Prostate gland (tissue), 2 donors: ENCODE measurements at regions not wholly inside any gene's neighbourhood (a gene's known extent, or its start where the extent isn't known, plus 50 kb on each side); places are given as distances from the start of the nearest gene placed in this dataset.
"Not testable (repeated sequence)": the region's sequence is repeated elsewhere in the genome, so short reads cannot be mapped to it uniquely, and the experiment has no call there.

ENCODE experiments used
- DNase-seq: peaks from one replicate; pipeline ENCODE4 v3.0.0-alpha.2; 2019; ENCODE audit warnings: low spot score
- H3K27ac ChIP-seq, 2 donors: fragments of 200-600 bp; sonication (generic); 2 replicates each; pipeline ENCODE4 v1.5.1; 2017 to 2019
- H3K27me3 ChIP-seq: fragments of 200-600 bp; sonication (generic); replicated peaks from 2 replicates; pipeline ENCODE4 v1.5.1; 2019; ENCODE audit not compliant: insufficient read depth
- H3K36me3 ChIP-seq, 2 donors: fragments of 200-600 bp; sonication (generic); 1 replicate in 1 of 2; 2 replicates in 1 of 2; pipeline versions ENCODE4 v1.5.1 to v1.8.1; 2017 to 2019
- H3K4me1 ChIP-seq: fragments of 200-600 bp; sonication (generic); replicated peaks from 2 replicates; pipeline ENCODE4 v1.5.1; 2019
- H3K4me3 ChIP-seq, 2 donors: fragments of 200-600 bp; sonication (generic); 2 replicates each; pipeline ENCODE4 v1.5.1; 2017 to 2019
- H3K9me3 ChIP-seq: fragments of 200-600 bp; sonication (generic); 2 replicates; pipeline ENCODE4 v1.5.1; 2017
- POLR2A ChIP-seq: fragments of 450-650 bp; IDR thresholded peaks from one replicate; pipeline ENCODE4 v1.6.1; 2016; ENCODE audit warnings: antibody characterized with exemption, mild to moderate bottlenecking
- POLR2AphosphoS5 ChIP-seq: sonication (generic); formaldehyde crosslinking; IDR thresholded peaks from one replicate; pipeline ENCODE4 v1.6.1; 2017; ENCODE audit warnings: antibody characterized with exemption
- WGBS: methylation state at CpG from one replicate; pipeline ENCODE4 v1.1.5; 2018; 5-methylcytosine and 5-hydroxymethylcytosine counted together
- intact Hi-C: fragments of 100-400 bp; cut with DNase I; formaldehyde crosslinking; loops from one replicate; pipeline ENCODE4 v1.14.2; 2022
- TF ChIP-seq, protein P1 (sequence below), 4 experiments: fragments of 200-600 bp in 2 of 4; fragments of 450-650 bp in 2 of 4; sonication (generic) in 2 of 4; IDR thresholded peaks; 1 replicate in 3 of 4; 2 replicates in 1 of 4; pipeline ENCODE4 v1.5.1; 2016 to 2019; ENCODE audit warnings: antibody characterized with exemption in 4 of 4, mild to moderate bottlenecking in 2 of 4, moderate library complexity in 2 of 4

DNA sequence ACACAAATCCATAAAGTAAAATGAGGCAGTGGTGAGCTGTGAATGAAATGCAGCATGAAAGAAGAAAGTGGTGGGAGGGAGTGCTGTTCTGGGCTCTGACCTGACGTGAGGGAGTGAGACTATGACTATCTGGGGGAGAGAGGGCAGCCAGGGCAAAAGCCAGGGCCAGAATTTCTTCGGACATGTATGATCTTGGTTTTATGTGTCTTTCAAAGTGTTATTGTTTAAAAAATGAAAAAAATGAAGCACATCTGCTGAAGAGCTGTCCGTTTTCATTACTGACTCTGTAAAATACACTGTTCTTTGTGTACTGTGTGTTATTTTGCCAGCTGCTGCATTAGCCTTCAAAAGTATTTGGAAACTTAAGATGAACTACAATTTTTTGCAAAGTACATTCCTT, 70.2 kb upstream of the KLF14 start:
- no peak for DNase-seq
- TF ChIP-seq, protein P1, sequence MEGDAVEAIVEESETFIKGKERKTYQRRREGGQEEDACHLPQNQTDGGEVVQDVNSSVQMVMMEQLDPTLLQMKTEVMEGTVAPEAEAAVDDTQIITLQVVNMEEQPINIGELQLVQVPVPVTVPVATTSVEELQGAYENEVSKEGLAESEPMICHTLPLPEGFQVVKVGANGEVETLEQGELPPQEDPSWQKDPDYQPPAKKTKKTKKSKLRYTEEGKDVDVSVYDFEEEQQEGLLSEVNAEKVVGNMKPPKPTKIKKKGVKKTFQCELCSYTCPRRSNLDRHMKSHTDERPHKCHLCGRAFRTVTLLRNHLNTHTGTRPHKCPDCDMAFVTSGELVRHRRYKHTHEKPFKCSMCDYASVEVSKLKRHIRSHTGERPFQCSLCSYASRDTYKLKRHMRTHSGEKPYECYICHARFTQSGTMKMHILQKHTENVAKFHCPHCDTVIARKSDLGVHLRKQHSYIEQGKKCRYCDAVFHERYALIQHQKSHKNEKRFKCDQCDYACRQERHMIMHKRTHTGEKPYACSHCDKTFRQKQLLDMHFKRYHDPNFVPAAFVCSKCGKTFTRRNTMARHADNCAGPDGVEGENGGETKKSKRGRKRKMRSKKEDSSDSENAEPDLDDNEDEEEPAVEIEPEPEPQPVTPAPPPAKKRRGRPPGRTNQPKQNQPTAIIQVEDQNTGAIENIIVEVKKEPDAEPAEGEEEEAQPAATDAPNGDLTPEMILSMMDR (IDR thresholded peaks at IDR 0.05), result no peak
- no peak for TF ChIP-seq POLR2A
- no peak for TF ChIP-seq POLR2AphosphoS5
- Histone ChIP-seq H3K36me3 (no peaks in the 10 kb centered on the region), H3K4me3 (no peak overlapping the region), H3K9me3 (no peaks in the 10 kb centered on the region), H3K27me3 (no peaks in the 10 kb centered on the region), H3K4me1 (no peaks in the 10 kb centered on the region), H3K27ac (no peak overlapping the region)
- WGBS, result 23% methylated on average over 3 of the region's 3 CpGs
- intact Hi-C loops, result no loop called here

DNA sequence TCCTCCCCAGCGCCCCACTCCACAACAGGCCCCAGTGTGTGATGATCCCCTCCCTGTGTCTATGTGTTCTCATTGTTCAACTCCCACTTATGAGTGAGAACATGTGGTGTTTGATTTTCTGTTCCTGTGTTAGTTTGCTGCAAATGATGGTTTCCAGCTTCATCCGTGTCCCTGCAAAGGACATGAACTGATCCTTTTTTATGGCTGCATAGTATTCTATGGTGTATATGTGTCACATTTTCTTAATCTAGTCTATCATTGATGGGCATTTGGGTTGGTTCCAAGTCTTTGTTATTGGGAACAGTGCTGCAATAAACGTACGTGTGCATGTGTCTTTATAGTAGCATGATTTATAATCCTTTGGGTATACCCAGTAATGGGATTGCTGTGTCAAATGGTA, 78.8 kb upstream of the KLF14 start:
- H3K36me3 ChIP-seq, intact Hi-C loops, H3K4me3 ChIP-seq, H3K4me1 ChIP-seq, H3K27me3 ChIP-seq, DNase-seq, H3K9me3 ChIP-seq, H3K27ac ChIP-seq: not testable (repeated sequence)
- 78% methylated on average over 4 of the region's 4 CpGs for WGBS

DNA sequence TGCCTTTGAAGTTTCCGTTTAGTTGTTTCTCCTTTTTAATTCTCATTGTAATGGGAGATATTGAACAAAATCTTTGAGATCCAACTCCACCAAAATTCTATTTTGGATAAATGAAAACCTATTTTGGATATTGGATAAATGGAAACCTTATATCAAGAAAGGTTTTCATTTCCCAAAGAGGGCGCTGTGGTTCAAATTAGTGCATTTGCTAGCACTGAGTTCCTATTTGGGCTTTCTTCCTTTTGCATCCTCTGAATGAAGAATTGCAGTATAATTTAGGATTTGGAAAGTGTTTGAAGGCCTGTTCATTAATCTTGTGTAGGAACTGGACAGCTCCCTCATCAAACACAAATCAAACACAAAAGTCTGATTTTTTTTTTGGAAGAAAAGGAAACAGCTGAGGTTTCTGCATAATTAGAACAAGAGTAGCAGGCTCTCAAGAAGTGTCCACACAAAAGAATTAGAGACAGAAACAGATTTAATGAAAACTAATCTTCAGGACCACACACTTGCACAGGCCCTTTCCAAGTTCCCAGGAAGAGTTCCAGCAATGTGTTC, 80.8 kb upstream of the KLF14 start:
- Histone ChIP-seq H3K9me3 (no peaks in the 10 kb centered on the region), H3K27me3 (no peaks in the 10 kb centered on the region), H3K4me1 (no peaks in the 10 kb centered on the region), H3K36me3 (no peaks in the 10 kb centered on the region), H3K4me3 (no peak overlapping the region), H3K27ac (no peak overlapping the region)
- DNase-seq, result no peak
- TF ChIP-seq, protein P1 (IDR thresholded peaks at IDR 0.05), result no peak
- TF ChIP-seq POLR2AphosphoS5 (no peak), POLR2A (no peak)
- intact Hi-C loops, result no loop called here
- WGBS, result 53% methylated on average over 2 of the region's 2 CpGs

DNA sequence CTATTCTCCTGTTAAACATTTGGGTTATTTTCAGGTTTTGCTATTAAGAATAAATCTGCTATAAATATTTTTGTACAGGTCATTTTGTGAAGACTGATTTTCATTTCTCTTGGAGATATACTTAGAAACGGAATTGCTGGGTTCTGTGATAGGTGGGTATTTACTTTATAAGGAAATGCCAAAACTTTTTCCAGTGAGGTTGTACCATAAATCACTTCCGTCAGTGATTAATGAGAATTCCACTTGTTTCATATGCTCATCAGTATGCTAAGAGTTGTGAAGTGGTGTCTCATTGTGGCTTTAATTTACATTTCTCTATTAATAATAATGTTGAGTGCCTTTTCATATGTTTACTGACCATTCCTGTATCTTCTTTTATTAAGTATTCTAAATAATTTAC, 84.0 kb upstream of the KLF14 start:
- Histone ChIP-seq H3K4me1 (no peaks in the 10 kb centered on the region), H3K27me3 (no peaks in the 10 kb centered on the region), H3K36me3 (no peaks in the 10 kb centered on the region), H3K9me3 (no peaks in the 10 kb centered on the region), H3K27ac (no peak overlapping the region), H3K4me3 (no peak overlapping the region)
- intact Hi-C loops, result no loop called here
- no peak for DNase-seq
- WGBS, result 58% methylated on average over 2 of the region's 2 CpGs
- TF ChIP-seq, protein P1 (IDR thresholded peaks at IDR 0.05), result no peak
- TF ChIP-seq POLR2AphosphoS5 (no peak), POLR2A (no peak)

DNA sequence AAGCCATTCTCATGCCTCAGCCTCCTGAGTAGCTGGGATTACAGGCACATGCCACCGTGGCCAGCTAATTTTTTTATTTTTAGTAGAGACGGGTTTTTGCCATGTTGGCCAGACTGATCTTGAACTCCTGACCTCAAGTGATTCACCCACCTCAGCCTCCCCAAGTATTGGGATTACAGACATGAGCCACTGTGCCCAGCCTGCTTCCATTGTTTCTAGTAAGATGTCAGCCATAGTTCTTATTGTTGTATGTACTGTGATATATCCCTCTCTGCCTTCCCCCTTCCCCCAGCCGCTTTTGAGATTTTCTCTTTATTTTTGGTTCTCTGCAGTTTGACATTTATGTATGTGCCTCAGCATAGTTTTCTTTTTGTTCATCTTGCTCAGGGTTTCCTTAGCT, 87.9 kb upstream of the KLF14 start:
- TF ChIP-seq POLR2A (no peak), POLR2AphosphoS5 (no peak)
- TF ChIP-seq, protein P1 (IDR thresholded peaks at IDR 0.05), result no peak
- intact Hi-C loops, result no loop called here
- DNase-seq, result no peak
- 82% methylated on average over 3 of the region's 3 CpGs for WGBS
- Histone ChIP-seq H3K9me3 (no peaks in the 10 kb centered on the region), H3K4me3 (no peak overlapping the region), H3K4me1 (no peaks in the 10 kb centered on the region), H3K27ac (no peak overlapping the region), H3K27me3 (no peaks in the 10 kb centered on the region), H3K36me3 (no peaks in the 10 kb centered on the region)
